ENCODE measurements at regions not wholly inside any gene's neighbourhood (a gene's known extent, or its start where the extent isn't known, plus 50 kb on each side); places are given as distances from the start of the nearest gene placed in this dataset.

- Histone ChIP-seq H3K9ac (ENCODE audit: low read length) (no peak overlapping the region), H3K79me2 (ENCODE audit: insufficient read depth, low read length) (no peaks in the 10 kb centered on the region), H3K36me3 (ENCODE audit: insufficient read depth, low read length) (no peaks in the 10 kb centered on the region), H3K9me2 (ENCODE audit: low read depth, low read length) (no peaks in the 10 kb centered on the region), H3K4me2 (ENCODE audit: low read length) (no peak overlapping the region), H3K27ac (ENCODE audit: low read depth, low read length, poor library complexity, severe bottlenecking) (no peak overlapping the region), H3K4me3 (ENCODE audit: low read depth, low read length, poor library complexity, severe bottlenecking) (no peak overlapping the region), H3K27me3 (ENCODE audit: insufficient read depth, low read length) (no peaks in the 10 kb centered on the region), H3K9me3 (ENCODE audit: low read length) (no peaks in the 10 kb centered on the region), H3K4me1 (ENCODE audit: insufficient read depth, low read length, severe bottlenecking) (no peaks in the 10 kb centered on the region), H4K20me1 (ENCODE audit: insufficient read depth, low read length) (no peaks in the 10 kb centered on the region), H3F3A (ENCODE audit: insufficient read depth, low read length) (no peaks in the 10 kb centered on the region), H2AFZ (ENCODE audit: low read length) (no peak overlapping the region)
- TF ChIP-seq, protein P1, sequence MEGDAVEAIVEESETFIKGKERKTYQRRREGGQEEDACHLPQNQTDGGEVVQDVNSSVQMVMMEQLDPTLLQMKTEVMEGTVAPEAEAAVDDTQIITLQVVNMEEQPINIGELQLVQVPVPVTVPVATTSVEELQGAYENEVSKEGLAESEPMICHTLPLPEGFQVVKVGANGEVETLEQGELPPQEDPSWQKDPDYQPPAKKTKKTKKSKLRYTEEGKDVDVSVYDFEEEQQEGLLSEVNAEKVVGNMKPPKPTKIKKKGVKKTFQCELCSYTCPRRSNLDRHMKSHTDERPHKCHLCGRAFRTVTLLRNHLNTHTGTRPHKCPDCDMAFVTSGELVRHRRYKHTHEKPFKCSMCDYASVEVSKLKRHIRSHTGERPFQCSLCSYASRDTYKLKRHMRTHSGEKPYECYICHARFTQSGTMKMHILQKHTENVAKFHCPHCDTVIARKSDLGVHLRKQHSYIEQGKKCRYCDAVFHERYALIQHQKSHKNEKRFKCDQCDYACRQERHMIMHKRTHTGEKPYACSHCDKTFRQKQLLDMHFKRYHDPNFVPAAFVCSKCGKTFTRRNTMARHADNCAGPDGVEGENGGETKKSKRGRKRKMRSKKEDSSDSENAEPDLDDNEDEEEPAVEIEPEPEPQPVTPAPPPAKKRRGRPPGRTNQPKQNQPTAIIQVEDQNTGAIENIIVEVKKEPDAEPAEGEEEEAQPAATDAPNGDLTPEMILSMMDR (IDR thresholded peaks at IDR 0.05; ENCODE audit: low read length) = no peak
- no peak for TF ChIP-seq EZH2 (IDR thresholded peaks at IDR 0.05; ENCODE audit: borderline replicate concordance, low read length)
Measured at GRCh38 chr16:52817696-52818095, 235.0 kb downstream of the CHD9NB start.

DNA sequence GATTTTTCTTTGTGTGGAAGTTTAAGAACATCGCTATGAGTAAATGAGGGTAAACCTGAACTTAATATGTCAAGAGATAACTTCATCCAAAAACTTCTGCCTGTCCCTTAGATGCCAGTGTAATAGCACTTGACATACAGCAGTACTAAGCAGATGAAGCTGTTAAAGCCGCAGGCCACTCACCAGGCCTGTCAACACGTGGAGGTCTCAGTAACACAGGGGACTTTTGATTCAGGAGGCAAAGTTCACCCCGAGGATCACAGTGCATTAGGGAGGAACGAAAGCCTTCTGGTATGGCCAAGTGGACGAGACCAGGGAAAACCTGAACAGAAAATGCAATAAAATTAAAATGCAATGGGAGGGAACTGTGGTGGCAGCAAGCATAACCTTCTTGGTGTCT lies 235.7 kb downstream of the CHD9NB start:
- H3K4me1 ChIP-seq (ENCODE audit: insufficient read depth, low read length, severe bottlenecking) = no peaks in the 10 kb centered on the region
- no peaks in the 10 kb centered on the region for H3F3A ChIP-seq (ENCODE audit: insufficient read depth, low read length)
- TF ChIP-seq, protein P1 (IDR thresholded peaks at IDR 0.05; ENCODE audit: low read length) = no peak
- no peak for TF ChIP-seq EZH2 (IDR thresholded peaks at IDR 0.05; ENCODE audit: borderline replicate concordance, low read length)
- H3K9me2 ChIP-seq (ENCODE audit: low read depth, low read length) = no peaks in the 10 kb centered on the region
- no peaks in the 10 kb centered on the region for H3K36me3 ChIP-seq (ENCODE audit: insufficient read depth, low read length)
- no peaks in the 10 kb centered on the region for H3K27me3 ChIP-seq (ENCODE audit: insufficient read depth, low read length)
- no peaks in the 10 kb centered on the region for H3K79me2 ChIP-seq (ENCODE audit: insufficient read depth, low read length)
- no peak overlapping the region for H3K4me2 ChIP-seq (ENCODE audit: low read length)
- no peaks in the 10 kb centered on the region for H3K9me3 ChIP-seq (ENCODE audit: low read length)
- H3K4me3 ChIP-seq (ENCODE audit: low read depth, low read length, poor library complexity, severe bottlenecking) = no peak overlapping the region
- H2AFZ ChIP-seq (ENCODE audit: low read length) = no peak overlapping the region
- no peak overlapping the region for H3K27ac ChIP-seq (ENCODE audit: low read depth, low read length, poor library complexity, severe bottlenecking)
- no peaks in the 10 kb centered on the region for H4K20me1 ChIP-seq (ENCODE audit: insufficient read depth, low read length)
- no peak overlapping the region for H3K9ac ChIP-seq (ENCODE audit: low read length)

GRCh38 chr16:52812678-52813556 lies 239.8 kb downstream of the CHD9NB start:
- Histone ChIP-seq H3K36me3 (ENCODE audit: insufficient read depth, low read length) (no peaks in the 10 kb centered on the region), H3K4me2 (ENCODE audit: low read length) (no peak overlapping the region), H3K9ac (ENCODE audit: low read length) (no peak overlapping the region), H3K27ac (ENCODE audit: low read depth, low read length, poor library complexity, severe bottlenecking) (no peak overlapping the region), H3K9me2 (ENCODE audit: low read depth, low read length) (no peaks in the 10 kb centered on the region), H3K27me3 (ENCODE audit: insufficient read depth, low read length) (no peaks in the 10 kb centered on the region), H3K4me1 (ENCODE audit: insufficient read depth, low read length, severe bottlenecking) (no peaks in the 10 kb centered on the region), H3F3A (ENCODE audit: insufficient read depth, low read length) (no peaks in the 10 kb centered on the region), H4K20me1 (ENCODE audit: insufficient read depth, low read length) (no peaks in the 10 kb centered on the region), H2AFZ (ENCODE audit: low read length) (no peak overlapping the region), H3K79me2 (ENCODE audit: insufficient read depth, low read length) (no peaks in the 10 kb centered on the region), H3K9me3 (ENCODE audit: low read length) (no peaks in the 10 kb centered on the region), H3K4me3 (ENCODE audit: low read depth, low read length, poor library complexity, severe bottlenecking) (no peak overlapping the region)
- TF ChIP-seq, protein P1 (IDR thresholded peaks at IDR 0.05; ENCODE audit: low read length) = no peak
- no peak for TF ChIP-seq EZH2 (IDR thresholded peaks at IDR 0.05; ENCODE audit: borderline replicate concordance, low read length)

Data from OCI-LY1 (cell line).